Brain microvascular endothelial cell (primary cell): ENCODE measurements at regions not wholly inside any gene's neighbourhood (a gene's known extent, or its start where the extent isn't known, plus 50 kb on each side); places are given as distances from the start of the nearest gene placed in this dataset.

ENCODE experiments used
- DNase-seq: peaks from one replicate; pipeline ENCODE4 v3.0.0-alpha.2; 2020
- H3K27ac ChIP-seq: fragments of 250-450 bp; sonication (Bioruptor Pico); 2 replicates; pipeline ENCODE4 v1.5.1; 2020; ENCODE audit warnings: mild to moderate bottlenecking, moderate library complexity
- H3K27me3 ChIP-seq: fragments of 250-450 bp; sonication (Bioruptor Pico); replicated peaks from 2 replicates; pipeline ENCODE4 v1.5.1; 2020; ENCODE audit warnings: mild to moderate bottlenecking
- H3K36me3 ChIP-seq: fragments of 250-450 bp; sonication (Bioruptor Pico); replicated peaks from 2 replicates; pipeline ENCODE4 v1.5.1; 2020; ENCODE audit warnings: mild to moderate bottlenecking
- H3K4me3 ChIP-seq: 2 replicates; pipeline ENCODE4 v1.5.1; 2011; ENCODE audit warnings: low read depth, mild to moderate bottlenecking, control low read depth, low read length, moderate library complexity
- CTCF ChIP-seq: IDR thresholded peaks from 2 replicates; pipeline ENCODE4 v1.5.1; 2011; ENCODE audit warnings: low read depth, mild to moderate bottlenecking, moderate library complexity, low read length, control low read depth, inconsistent platforms; ENCODE audit errors: missing control alignments
- in situ Hi-C: cut with HindIII; loops from 2 replicates; pipeline ENCODE4 v1.10.0; 2017; ENCODE audit warnings: low sequenced_read_pairs, low pct_ligation_motif_present

GRCh38 chr4:10334506-10335028 lies 122.7 kb downstream of the ZNF518B start:
- no peak for TF ChIP-seq CTCF
- Histone ChIP-seq H3K27me3 (no peaks in the 10 kb centered on the region), H3K4me3 (no peak overlapping the region), H3K36me3 (no peaks in the 10 kb centered on the region), H3K27ac (no peak overlapping the region)
- DNase-seq = no peak
- in situ Hi-C loops = no loop called here

- TF ChIP-seq CTCF = no peak
- H3K4me3 ChIP-seq = no peak overlapping the region
- no peak for DNase-seq
- in situ Hi-C loops = no loop called here
- H3K27me3 ChIP-seq = no peaks in the 10 kb centered on the region
- no peak overlapping the region for H3K27ac ChIP-seq
- H3K36me3 ChIP-seq = no peaks in the 10 kb centered on the region
Measured at GRCh38 chr4:10333942-10334341, 123.3 kb downstream of the ZNF518B start.

DNA sequence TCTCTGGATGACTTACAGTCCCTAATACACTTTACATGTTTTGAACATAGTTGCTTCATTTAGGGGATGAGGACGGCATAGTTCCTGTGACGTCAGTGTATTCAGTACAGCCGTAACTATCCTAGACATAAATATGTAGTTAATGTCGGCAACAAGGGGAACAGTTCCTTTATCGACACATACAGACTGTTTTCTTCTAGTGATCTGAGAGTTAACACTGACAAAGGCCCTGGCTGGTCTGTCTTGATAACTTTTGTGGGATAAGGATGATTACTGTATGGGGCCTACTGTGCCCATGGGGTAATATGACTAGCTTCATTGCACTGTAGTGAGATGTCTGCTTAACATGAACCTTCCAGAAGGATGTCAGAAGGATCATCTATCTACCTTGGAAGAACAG lies 131.2 kb downstream of the ZNF518B start:
- Histone ChIP-seq H3K36me3 (no peaks in the 10 kb centered on the region), H3K27me3 (no peaks in the 10 kb centered on the region), H3K4me3 (no peak overlapping the region), H3K27ac (no peak overlapping the region)
- no peak for TF ChIP-seq CTCF
- no peak for DNase-seq
- in situ Hi-C loops = no loop called here

- Histone ChIP-seq H3K27ac (no peak overlapping the region), H3K27me3 (no peaks in the 10 kb centered on the region), H3K36me3 (no peaks in the 10 kb centered on the region), H3K4me3 (no peak overlapping the region)
- no peak for TF ChIP-seq CTCF
- DNase-seq = no peak
- in situ Hi-C loops = no loop called here
Measured at GRCh38 chr4:10321931-10322330, 135.3 kb downstream of the ZNF518B start.

- Histone ChIP-seq H3K4me3 (no peak overlapping the region), H3K36me3 (no peaks in the 10 kb centered on the region), H3K27ac (no peak overlapping the region), H3K27me3 (no peaks in the 10 kb centered on the region)
- DNase-seq = no peak
- in situ Hi-C loops = no loop called here
- TF ChIP-seq CTCF = no peak
Measured at GRCh38 chr4:10320130-10320529, 137.1 kb downstream of the ZNF518B start.

DNA sequence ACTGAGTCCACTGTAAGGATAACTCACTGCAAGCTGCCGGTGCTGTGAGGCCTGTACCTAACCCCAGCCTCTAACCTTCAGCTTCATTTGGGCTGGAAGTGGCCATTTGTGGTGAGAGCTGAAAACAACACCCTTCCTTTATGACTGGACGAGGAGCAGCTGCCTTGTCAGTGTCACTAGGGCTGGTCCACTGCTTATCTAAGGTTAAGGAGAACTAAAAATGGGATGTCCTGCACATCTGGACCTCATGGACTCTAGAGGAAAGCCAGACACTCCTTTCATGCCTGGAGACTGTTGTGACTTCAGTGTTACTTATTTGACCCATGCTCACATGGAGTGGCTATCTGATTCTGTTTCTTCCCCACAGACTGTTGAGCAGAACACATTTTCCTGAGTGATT lies 139.9 kb downstream of the ZNF518B start:
- Histone ChIP-seq H3K4me3 (no peak overlapping the region), H3K27ac (no peak overlapping the region), H3K36me3 (no peaks in the 10 kb centered on the region), H3K27me3 (no peaks in the 10 kb centered on the region)
- no peak for TF ChIP-seq CTCF
- DNase-seq = no peak
- in situ Hi-C loops = no loop called here
